NB4 (cell line): ENCODE measurements at regions not wholly inside any gene's neighbourhood (a gene's known extent, or its start where the extent isn't known, plus 50 kb on each side); places are given as distances from the start of the nearest gene placed in this dataset.

Source experiments
- DNase-seq: peaks from one replicate; pipeline ENCODE4 v3.0.0; 2010; ENCODE audit warnings: low read depth
- H3K4me3 ChIP-seq: one replicate; pipeline ENCODE4 v1.5.1; 2011; ENCODE audit warnings: mild to moderate bottlenecking, low read depth, low read length, moderate library complexity
- CTCF ChIP-seq: IDR thresholded peaks from one replicate; pipeline ENCODE4 v1.5.1; 2012; ENCODE audit warnings: low read depth, low read length
- MAX ChIP-seq: IDR thresholded peaks from 2 replicates; pipeline ENCODE4 v1.6.1; 2011; ENCODE audit warnings: low read depth, low read length
- MYC ChIP-seq: IDR thresholded peaks from 2 replicates; pipeline ENCODE4 v1.6.1; 2011; ENCODE audit warnings: low read depth, low read length
- POLR2A ChIP-seq: IDR thresholded peaks from 2 replicates; pipeline ENCODE4 v1.6.1; 2011; ENCODE audit warnings: mild to moderate bottlenecking; ENCODE audit not compliant: insufficient read length; ENCODE audit errors: extremely low read depth

- H3K4me3 ChIP-seq, result no peak overlapping the region
- no peak for TF ChIP-seq MYC
- TF ChIP-seq MAX, result no peak
- no peak for TF ChIP-seq POLR2A
- DNase-seq, result no peak
Observed at GRCh38 chr12:58977476-58977875, 57.2 kb upstream of the LRIG3 start.

GRCh38 chr12:58976146-58976545, 55.8 kb upstream of the LRIG3 start:
- TF ChIP-seq CTCF (no peak), POLR2A (no peak), MAX (no peak), MYC (no peak)
- H3K4me3 ChIP-seq, result no peak overlapping the region
- no peak for DNase-seq
